ENCODE measurements at regions not wholly inside any gene's neighbourhood (a gene's known extent, or its start where the extent isn't known, plus 50 kb on each side); places are given as distances from the start of the nearest gene placed in this dataset.
"Not testable (repeated sequence)": the region's sequence is repeated elsewhere in the genome, so short reads cannot be mapped to it uniquely, and the experiment has no call there.

- Histone ChIP-seq H3K27ac (no peak overlapping the region), H3K4me3 (no peak overlapping the region)
These were observed 155.5 kb upstream of the PROK2 start for GRCh38 chr3:71940486-71940885.

GRCh38 chr3:71938081-71938480, 153.1 kb upstream of the PROK2 start:
- not testable (repeated sequence) for H3K4me3 ChIP-seq, H3K27ac ChIP-seq

GRCh38 chr3:71936681-71937080, 151.7 kb upstream of the PROK2 start:
- H3K27ac ChIP-seq, result no peak overlapping the region
- no peak overlapping the region for H3K4me3 ChIP-seq

GRCh38 chr3:71934520-71935270, 149.7 kb upstream of the PROK2 start:
- H3K4me3 ChIP-seq, result no peak overlapping the region
- no peak overlapping the region for H3K27ac ChIP-seq

- H3K27ac ChIP-seq, result no peak overlapping the region
- no peak overlapping the region for H3K4me3 ChIP-seq
These were observed 147.0 kb upstream of the PROK2 start for GRCh38 chr3:71931922-71932321.

GRCh38 chr3:71930056-71930991, 145.4 kb upstream of the PROK2 start:
- no peak overlapping the region for H3K4me3 ChIP-seq
- H3K27ac ChIP-seq, result no peak overlapping the region

GRCh38 chr3:71928212-71928611, 143.3 kb upstream of the PROK2 start:
- Histone ChIP-seq H3K4me3 (no peak overlapping the region), H3K27ac (no peak overlapping the region)

GRCh38 chr3:71927505-71928066, 142.6 kb upstream of the PROK2 start:
- Histone ChIP-seq H3K27ac (no peak overlapping the region), H3K4me3 (no peak overlapping the region)

GRCh38 chr3:71926616-71927015, 141.7 kb upstream of the PROK2 start:
- H3K27ac ChIP-seq, result no peak overlapping the region
- no peak overlapping the region for H3K4me3 ChIP-seq

GRCh38 chr3:71926262-71926600, 141.3 kb upstream of the PROK2 start:
- no peak overlapping the region for H3K4me3 ChIP-seq

GRCh38 chr3:71925511-71926261, 140.7 kb upstream of the PROK2 start:
- not testable (repeated sequence) for H3K27ac ChIP-seq

More at GRCh38 chr3:71926262-71926600, 141.3 kb upstream of the PROK2 start:
- H3K27ac ChIP-seq, result no peak overlapping the region

GRCh38 chr3:71924721-71925120, 139.8 kb upstream of the PROK2 start:
- no peak overlapping the region for H3K4me3 ChIP-seq
- no peak overlapping the region for H3K27ac ChIP-seq

More at GRCh38 chr3:71925511-71926261, 140.7 kb upstream of the PROK2 start:
- not testable (repeated sequence) for H3K4me3 ChIP-seq

- no peak overlapping the region for H3K27ac ChIP-seq
- H3K4me3 ChIP-seq, result no peak overlapping the region
These were observed 136.1 kb upstream of the PROK2 start for GRCh38 chr3:71921036-71921435.

GRCh38 chr3:71919572-71919971, 134.6 kb upstream of the PROK2 start:
- no peak overlapping the region for H3K4me3 ChIP-seq
- no peak overlapping the region for H3K27ac ChIP-seq

GRCh38 chr3:71917545-71917944, 132.6 kb upstream of the PROK2 start:
- no peak overlapping the region for H3K4me3 ChIP-seq
- no peak overlapping the region for H3K27ac ChIP-seq

GRCh38 chr3:71916747-71917369, 131.9 kb upstream of the PROK2 start:
- no peak overlapping the region for H3K4me3 ChIP-seq
- no peak overlapping the region for H3K27ac ChIP-seq

- Histone ChIP-seq H3K27ac (no peak overlapping the region), H3K4me3 (no peak overlapping the region)
These were observed 128.0 kb upstream of the PROK2 start for GRCh38 chr3:71912839-71913495.

GRCh38 chr3:71910108-71910507, 125.2 kb upstream of the PROK2 start:
- H3K27ac ChIP-seq, result no peak overlapping the region

GRCh38 chr3:71907996-71908395, 123.0 kb upstream of the PROK2 start:
- Histone ChIP-seq H3K4me3 (no peak overlapping the region), H3K27ac (peak overlapping the region in 1 of 21 experiments; percentile 47)

More at GRCh38 chr3:71910108-71910507, 125.2 kb upstream of the PROK2 start:
- no peak overlapping the region for H3K4me3 ChIP-seq
